HG03196 (cell line): ENCODE measurements at regions not wholly inside any gene's neighbourhood (a gene's known extent, or its start where the extent isn't known, plus 50 kb on each side); places are given as distances from the start of the nearest gene placed in this dataset.

Experiments
- ATAC-seq: cut with Tn5 transposase; IDR thresholded peaks from one replicate; pipeline ENCODE4 v1.9.1; 2021; ENCODE audit not compliant: unreplicated experiment

- no peak for ATAC-seq
These were observed 183.5 kb downstream of the BRINP2 start for GRCh38 chr1:177354247-177354646.

GRCh38 chr1:177351361-177352108 is 180.8 kb downstream of the BRINP2 start:
- no peak for ATAC-seq

DNA sequence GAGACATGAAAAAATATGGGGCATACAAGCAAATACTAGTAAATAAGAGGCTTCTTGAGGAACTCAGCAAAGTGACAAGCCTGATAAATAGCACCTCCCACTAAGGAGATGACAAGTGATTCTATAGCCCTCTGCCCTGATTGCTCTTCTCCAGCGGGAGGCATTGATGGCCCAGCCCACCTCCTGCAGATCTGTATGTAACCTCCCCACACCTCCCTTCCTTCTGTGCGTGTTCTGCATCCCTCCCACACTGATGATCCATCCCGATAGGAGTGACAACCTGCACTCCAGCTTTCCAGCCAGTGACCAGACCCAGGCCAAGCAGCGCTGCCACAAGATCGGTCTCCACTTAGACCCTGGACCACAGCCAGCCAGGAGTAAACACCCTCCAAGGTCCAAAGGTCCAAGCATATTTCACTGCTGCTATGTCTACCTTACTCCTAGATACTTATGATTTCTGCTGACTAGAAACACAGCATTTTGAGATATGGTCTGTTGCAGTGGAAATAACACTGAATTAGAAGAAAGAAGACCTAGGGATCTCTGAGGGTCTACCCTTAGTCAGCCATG is 176.1 kb downstream of the BRINP2 start:
- no peak for ATAC-seq

- no peak for ATAC-seq
These were observed 172.7 kb downstream of the BRINP2 start for GRCh38 chr1:177343445-177343844.

- no peak for ATAC-seq
These were observed 171.0 kb downstream of the BRINP2 start for GRCh38 chr1:177341773-177342172.

DNA sequence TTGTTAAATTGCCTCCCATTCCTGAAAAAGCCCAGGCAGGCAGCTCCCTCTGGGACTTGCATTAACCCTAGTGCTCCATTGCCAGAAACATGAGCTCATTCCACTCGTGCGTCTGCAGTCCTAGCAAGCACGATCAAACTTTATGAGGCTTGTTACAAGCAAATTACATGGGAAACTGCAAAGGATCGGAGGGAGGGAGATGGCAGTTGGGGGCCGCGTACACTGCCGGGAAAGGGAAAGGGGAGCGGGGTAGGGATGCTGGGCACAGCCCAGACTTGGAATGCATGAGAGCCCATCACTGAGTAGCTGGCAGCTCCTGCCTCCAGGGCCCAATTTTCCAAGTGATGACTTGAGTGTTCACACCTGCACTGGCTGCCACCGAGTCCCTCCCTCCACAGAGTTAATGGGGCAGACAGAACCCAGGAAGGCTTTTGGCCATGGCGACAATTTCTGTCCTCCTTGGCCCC is 169.9 kb downstream of the BRINP2 start:
- ATAC-seq, result no peak

GRCh38 chr1:177338376-177338775 is 167.6 kb downstream of the BRINP2 start:
- ATAC-seq, result no peak

DNA sequence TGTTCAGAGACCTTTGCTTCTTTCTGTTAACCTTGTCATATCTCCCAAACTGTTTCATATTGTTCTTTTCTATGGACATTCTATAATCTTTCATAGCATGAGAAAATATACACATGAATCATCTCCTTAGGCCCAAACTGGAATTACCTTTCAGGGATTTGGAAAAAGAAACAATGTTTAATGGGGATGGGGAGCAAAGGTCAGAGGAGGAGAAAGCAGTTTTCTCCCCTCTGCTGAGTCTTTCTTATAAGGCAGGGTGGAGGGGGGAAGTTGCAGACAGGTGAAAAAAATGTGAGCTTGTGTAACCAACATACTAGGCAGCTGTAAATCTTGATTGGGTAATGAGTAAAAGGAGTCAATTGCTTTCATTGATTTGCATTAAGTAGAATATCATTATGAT is 164.1 kb downstream of the BRINP2 start:
- no peak for ATAC-seq

- no peak for ATAC-seq
These were observed 163.3 kb downstream of the BRINP2 start for GRCh38 chr1:177333936-177334595.
